ENCODE measurements at regions not wholly inside any gene's neighbourhood (a gene's known extent, or its start where the extent isn't known, plus 50 kb on each side); places are given as distances from the start of the nearest gene placed in this dataset.

DNA sequence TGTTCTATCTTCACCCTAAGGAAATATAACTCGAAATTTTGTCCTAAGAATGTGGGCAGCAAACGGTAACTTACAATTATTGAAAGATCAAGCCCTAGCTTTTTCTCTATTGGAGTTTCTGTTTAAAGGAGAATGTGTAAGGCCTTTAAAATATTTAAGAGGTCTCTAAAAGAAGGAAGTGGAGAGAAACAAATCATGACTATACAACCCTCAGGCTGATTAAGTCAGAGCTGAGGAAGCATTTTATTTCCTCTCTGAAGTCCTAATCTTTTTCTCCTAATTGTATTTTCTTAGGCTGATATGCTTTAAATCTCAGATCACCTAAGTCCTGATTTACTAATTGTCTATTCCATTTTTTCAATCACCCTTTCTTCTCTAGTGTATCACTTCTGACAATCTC, 1708.8 kb upstream of the C9orf72 start:
- intact Hi-C loops (cut with DNase I) = no loop called here
- H3K4me1 ChIP-seq (ENCODE audit: insufficient read depth) = no peaks in the 10 kb centered on the region
- TF ChIP-seq EP300 (IDR thresholded peaks at IDR 0.05) (no peak), POLR2A (IDR thresholded peaks at IDR 0.05) (no peak)
- TF ChIP-seq, protein P1, sequence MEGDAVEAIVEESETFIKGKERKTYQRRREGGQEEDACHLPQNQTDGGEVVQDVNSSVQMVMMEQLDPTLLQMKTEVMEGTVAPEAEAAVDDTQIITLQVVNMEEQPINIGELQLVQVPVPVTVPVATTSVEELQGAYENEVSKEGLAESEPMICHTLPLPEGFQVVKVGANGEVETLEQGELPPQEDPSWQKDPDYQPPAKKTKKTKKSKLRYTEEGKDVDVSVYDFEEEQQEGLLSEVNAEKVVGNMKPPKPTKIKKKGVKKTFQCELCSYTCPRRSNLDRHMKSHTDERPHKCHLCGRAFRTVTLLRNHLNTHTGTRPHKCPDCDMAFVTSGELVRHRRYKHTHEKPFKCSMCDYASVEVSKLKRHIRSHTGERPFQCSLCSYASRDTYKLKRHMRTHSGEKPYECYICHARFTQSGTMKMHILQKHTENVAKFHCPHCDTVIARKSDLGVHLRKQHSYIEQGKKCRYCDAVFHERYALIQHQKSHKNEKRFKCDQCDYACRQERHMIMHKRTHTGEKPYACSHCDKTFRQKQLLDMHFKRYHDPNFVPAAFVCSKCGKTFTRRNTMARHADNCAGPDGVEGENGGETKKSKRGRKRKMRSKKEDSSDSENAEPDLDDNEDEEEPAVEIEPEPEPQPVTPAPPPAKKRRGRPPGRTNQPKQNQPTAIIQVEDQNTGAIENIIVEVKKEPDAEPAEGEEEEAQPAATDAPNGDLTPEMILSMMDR (IDR thresholded peaks at IDR 0.05) = no peak
- H3K27ac ChIP-seq = no peak overlapping the region
- H3K27me3 ChIP-seq = no peaks in the 10 kb centered on the region
- H3K36me3 ChIP-seq = no peaks in the 10 kb centered on the region
- WGBS, 3 donors = 84 to 85% (median 85%) methylated on average over 2 of the region's 2 CpGs
- no peak overlapping the region for H3K4me3 ChIP-seq
- DNase-seq = no peak
- no peaks in the 10 kb centered on the region for H3K9me3 ChIP-seq

DNA sequence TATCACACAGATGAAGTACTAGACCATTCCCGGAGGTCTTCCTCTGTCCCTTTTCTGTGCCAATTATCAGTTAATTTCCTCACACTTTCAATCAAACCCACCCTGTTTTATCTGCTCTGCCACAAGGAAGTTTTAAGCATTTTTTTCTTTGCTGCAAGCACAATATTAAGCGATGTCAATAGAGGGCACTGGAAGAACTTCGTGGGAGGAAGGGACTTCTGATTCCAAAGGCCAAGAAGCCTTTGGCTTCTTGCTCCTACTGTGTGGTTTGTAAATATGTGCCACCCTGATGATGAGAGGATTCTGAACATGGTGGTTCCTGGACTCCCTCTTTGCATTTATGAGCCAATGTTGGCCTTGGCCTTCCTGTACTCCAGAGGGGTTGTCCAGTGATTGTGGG, 1712.5 kb upstream of the C9orf72 start:
- no peaks in the 10 kb centered on the region for H3K27me3 ChIP-seq
- no peak overlapping the region for H3K27ac ChIP-seq
- H3K9me3 ChIP-seq = no peaks in the 10 kb centered on the region
- no peak overlapping the region for H3K4me3 ChIP-seq
- intact Hi-C loops (cut with DNase I) = no loop called here
- H3K4me1 ChIP-seq (ENCODE audit: insufficient read depth) = no peaks in the 10 kb centered on the region
- 52 to 64% (median 53%) methylated on average over 3 of the region's 3 CpGs for WGBS, 3 donors
- no peak for DNase-seq
- no peaks in the 10 kb centered on the region for H3K36me3 ChIP-seq
- TF ChIP-seq, protein P1 (IDR thresholded peaks at IDR 0.05) = no peak
- TF ChIP-seq POLR2A (IDR thresholded peaks at IDR 0.05) (no peak), EP300 (IDR thresholded peaks at IDR 0.05) (no peak)

DNA sequence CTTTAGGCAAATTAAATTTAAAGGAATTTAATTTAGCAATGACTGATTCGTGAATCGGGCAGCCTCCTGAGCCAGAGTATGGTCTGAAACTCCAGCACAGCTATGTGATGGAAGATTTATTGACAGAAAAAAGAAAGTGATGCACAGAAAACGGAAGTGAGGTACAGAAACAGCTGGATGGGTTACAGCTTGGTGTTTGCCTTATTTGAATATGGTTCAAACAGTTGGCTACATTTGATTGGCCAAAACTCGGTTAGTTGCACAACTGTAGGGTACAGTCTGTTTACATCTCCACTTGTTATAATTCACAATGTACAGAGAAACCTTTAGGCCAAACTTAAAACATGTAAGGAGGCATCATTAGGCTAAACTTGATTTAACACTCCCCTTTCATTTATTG, 1716.1 kb upstream of the C9orf72 start:
- H3K9me3 ChIP-seq = no peaks in the 10 kb centered on the region
- H3K27ac ChIP-seq = no peak overlapping the region
- WGBS, 3 donors = 69 to 77% (median 71%) methylated on average over 4 of the region's 4 CpGs
- no peaks in the 10 kb centered on the region for H3K4me1 ChIP-seq (ENCODE audit: insufficient read depth)
- intact Hi-C loops (cut with DNase I) = no loop called here
- H3K27me3 ChIP-seq = no peaks in the 10 kb centered on the region
- DNase-seq = no peak
- H3K36me3 ChIP-seq = no peaks in the 10 kb centered on the region
- H3K4me3 ChIP-seq = no peak overlapping the region
- TF ChIP-seq EP300 (IDR thresholded peaks at IDR 0.05) (no peak), POLR2A (IDR thresholded peaks at IDR 0.05) (no peak)
- TF ChIP-seq, protein P1 (IDR thresholded peaks at IDR 0.05) = no peak

DNA sequence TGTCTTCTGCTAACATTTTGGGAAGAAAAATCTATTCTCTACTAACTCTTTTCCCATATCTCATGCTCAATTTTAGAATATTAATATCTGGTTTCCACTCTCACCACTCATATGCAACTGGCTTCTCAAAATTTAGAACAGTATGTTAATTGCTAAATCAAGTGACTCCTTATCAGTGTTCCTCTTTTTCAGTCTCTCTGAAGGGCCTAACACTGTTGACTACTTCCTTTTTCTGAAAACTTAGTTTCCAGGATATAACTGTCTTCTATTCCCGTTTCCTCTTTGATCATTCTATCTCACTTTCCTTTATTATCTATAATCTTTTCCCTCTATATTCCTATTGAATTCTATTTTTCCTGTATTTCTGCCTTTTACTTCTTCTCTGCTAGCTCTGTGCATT, 1717.2 kb upstream of the C9orf72 start:
- TF ChIP-seq POLR2A (IDR thresholded peaks at IDR 0.05) = no peak
- no peak for TF ChIP-seq EP300 (IDR thresholded peaks at IDR 0.05)
- TF ChIP-seq, protein P1 (IDR thresholded peaks at IDR 0.05) = no peak
- no peaks in the 10 kb centered on the region for H3K27me3 ChIP-seq
- intact Hi-C loops (cut with DNase I) = no loop called here
- H3K4me1 ChIP-seq (ENCODE audit: insufficient read depth) = no peaks in the 10 kb centered on the region
- no peak for DNase-seq
- no peaks in the 10 kb centered on the region for H3K36me3 ChIP-seq
- 78 to 79% (median 78%) methylated on average over 1 of the region's 1 CpG for WGBS, 3 donors
- no peaks in the 10 kb centered on the region for H3K9me3 ChIP-seq
- no peak overlapping the region for H3K4me3 ChIP-seq
- H3K27ac ChIP-seq = no peak overlapping the region

DNA sequence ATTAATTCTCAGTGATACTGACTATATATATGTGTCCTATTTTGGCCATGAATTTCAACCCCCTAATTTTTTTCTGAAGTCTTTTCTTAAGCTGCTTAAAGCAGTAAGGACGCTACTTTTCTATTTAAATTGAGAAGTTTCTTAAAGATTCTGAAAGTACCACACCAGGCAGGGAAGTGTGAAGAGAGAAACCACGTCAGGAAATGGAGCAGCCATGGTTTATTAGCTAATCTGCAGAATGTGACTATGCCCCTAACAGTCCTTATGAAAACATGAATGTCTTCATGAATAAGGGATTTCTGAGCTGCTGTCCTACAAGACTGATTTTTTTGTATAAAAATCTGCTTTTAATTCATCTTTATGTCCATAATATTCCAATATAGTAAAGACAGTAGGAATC, 1724.3 kb upstream of the C9orf72 start:
- no peak overlapping the region for H3K27ac ChIP-seq
- no peaks in the 10 kb centered on the region for H3K36me3 ChIP-seq
- 61 to 72% (median 67%) methylated on average over 2 of the region's 2 CpGs for WGBS, 3 donors
- intact Hi-C loops (cut with DNase I) = no loop called here
- no peak overlapping the region for H3K4me3 ChIP-seq
- no peaks in the 10 kb centered on the region for H3K27me3 ChIP-seq
- DNase-seq = no peak
- TF ChIP-seq EP300 (IDR thresholded peaks at IDR 0.05) = no peak
- TF ChIP-seq, protein P1 (IDR thresholded peaks at IDR 0.05) = no peak
- no peak for TF ChIP-seq POLR2A (IDR thresholded peaks at IDR 0.05)
- no peaks in the 10 kb centered on the region for H3K4me1 ChIP-seq (ENCODE audit: insufficient read depth)
- H3K9me3 ChIP-seq = no peaks in the 10 kb centered on the region

Data from ovary (tissue), 7 donors.